ENCODE measurements at regions not wholly inside any gene's neighbourhood (a gene's known extent, or its start where the extent isn't known, plus 50 kb on each side); places are given as distances from the start of the nearest gene placed in this dataset.

GRCh38 chr5:166625210-166625865, 1666.1 kb upstream of the WWC1 start:
- FAIRE-seq: no peak
- H3K9me3 ChIP-seq (replicated peaks; ENCODE audit: control insufficient read depth, insufficient read depth, low read length): no peaks in the 10 kb centered on the region
- no peaks in the 10 kb centered on the region for H3K79me2 ChIP-seq (ENCODE audit: control insufficient read depth, insufficient read depth, low read length)
- H3K27me3 ChIP-seq (replicated peaks in 1 of 2; ENCODE audit: control insufficient read depth in 2 of 2, insufficient read depth in 2 of 2, low read length in 1 of 2): no peaks in the 10 kb centered on the region
- H4K20me1 ChIP-seq (ENCODE audit: control insufficient read depth, insufficient read depth): no peaks in the 10 kb centered on the region
- intact Hi-C loops (cut with micrococcal nuclease; ENCODE audit: unreplicated experiment) (no loop called here), in situ Hi-C loops (cut with MboI) (no loop called here)
- no peak overlapping the region for H2AFZ ChIP-seq (ENCODE audit: control insufficient read depth, low read depth, low read length)
- TF ChIP-seq STAT3 (IDR thresholded peaks at IDR 0.05; ENCODE audit: low read depth, low read length): no peak
- no peak for TF ChIP-seq PAX8 (IDR thresholded peaks at IDR 0.05)
- TF ChIP-seq CHD2 (IDR thresholded peaks at IDR 0.05; ENCODE audit: borderline replicate concordance, low read depth, low read length): no peak
- TF ChIP-seq EZH2 (IDR thresholded peaks at IDR 0.05; ENCODE audit: borderline replicate concordance, control insufficient read depth, low read depth, low read length): no peak
- no peak for TF ChIP-seq POLR2A (IDR thresholded peaks at IDR 0.05; ENCODE audit: low read depth, low read length)
- no peak for TF ChIP-seq SUPT20H (IDR thresholded peaks at IDR 0.05; ENCODE audit: borderline replicate concordance, control insufficient read depth, low read depth, low read length)
- TF ChIP-seq TCF7 (IDR thresholded peaks at IDR 0.05; ENCODE audit: borderline replicate concordance): no peak
- no peak for TF ChIP-seq SPI1 (IDR thresholded peaks at IDR 0.05; ENCODE audit: borderline replicate concordance, insufficient read depth, low read depth, low read length)
- TF ChIP-seq RUNX3 (IDR thresholded peaks at IDR 0.05; ENCODE audit: low read length): no peak
- TF ChIP-seq, protein P1, sequence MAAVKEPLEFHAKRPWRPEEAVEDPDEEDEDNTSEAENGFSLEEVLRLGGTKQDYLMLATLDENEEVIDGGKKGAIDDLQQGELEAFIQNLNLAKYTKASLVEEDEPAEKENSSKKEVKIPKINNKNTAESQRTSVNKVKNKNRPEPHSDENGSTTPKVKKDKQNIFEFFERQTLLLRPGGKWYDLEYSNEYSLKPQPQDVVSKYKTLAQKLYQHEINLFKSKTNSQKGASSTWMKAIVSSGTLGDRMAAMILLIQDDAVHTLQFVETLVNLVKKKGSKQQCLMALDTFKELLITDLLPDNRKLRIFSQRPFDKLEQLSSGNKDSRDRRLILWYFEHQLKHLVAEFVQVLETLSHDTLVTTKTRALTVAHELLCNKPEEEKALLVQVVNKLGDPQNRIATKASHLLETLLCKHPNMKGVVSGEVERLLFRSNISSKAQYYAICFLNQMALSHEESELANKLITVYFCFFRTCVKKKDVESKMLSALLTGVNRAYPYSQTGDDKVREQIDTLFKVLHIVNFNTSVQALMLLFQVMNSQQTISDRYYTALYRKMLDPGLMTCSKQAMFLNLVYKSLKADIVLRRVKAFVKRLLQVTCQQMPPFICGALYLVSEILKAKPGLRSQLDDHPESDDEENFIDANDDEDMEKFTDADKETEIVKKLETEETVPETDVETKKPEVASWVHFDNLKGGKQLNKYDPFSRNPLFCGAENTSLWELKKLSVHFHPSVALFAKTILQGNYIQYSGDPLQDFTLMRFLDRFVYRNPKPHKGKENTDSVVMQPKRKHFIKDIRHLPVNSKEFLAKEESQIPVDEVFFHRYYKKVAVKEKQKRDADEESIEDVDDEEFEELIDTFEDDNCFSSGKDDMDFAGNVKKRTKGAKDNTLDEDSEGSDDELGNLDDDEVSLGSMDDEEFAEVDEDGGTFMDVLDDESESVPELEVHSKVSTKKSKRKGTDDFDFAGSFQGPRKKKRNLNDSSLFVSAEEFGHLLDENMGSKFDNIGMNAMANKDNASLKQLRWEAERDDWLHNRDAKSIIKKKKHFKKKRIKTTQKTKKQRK (IDR thresholded peaks at IDR 0.05; ENCODE audit: low read depth, low read length): no peak
- no peak for TF ChIP-seq NFXL1 (IDR thresholded peaks at IDR 0.05; ENCODE audit: borderline replicate concordance)
- TF ChIP-seq KAT2A (conservative IDR thresholded peaks at IDR 0.05; ENCODE audit: control insufficient read depth, low read depth, low read length): no peak
- TF ChIP-seq KDM1A (IDR thresholded peaks at IDR 0.05; ENCODE audit: borderline replicate concordance): no peak
- no peak for TF ChIP-seq ZNF274 (IDR thresholded peaks at IDR 0.05; ENCODE audit: insufficient read depth, insufficient read length)
- TF ChIP-seq, protein P2, sequence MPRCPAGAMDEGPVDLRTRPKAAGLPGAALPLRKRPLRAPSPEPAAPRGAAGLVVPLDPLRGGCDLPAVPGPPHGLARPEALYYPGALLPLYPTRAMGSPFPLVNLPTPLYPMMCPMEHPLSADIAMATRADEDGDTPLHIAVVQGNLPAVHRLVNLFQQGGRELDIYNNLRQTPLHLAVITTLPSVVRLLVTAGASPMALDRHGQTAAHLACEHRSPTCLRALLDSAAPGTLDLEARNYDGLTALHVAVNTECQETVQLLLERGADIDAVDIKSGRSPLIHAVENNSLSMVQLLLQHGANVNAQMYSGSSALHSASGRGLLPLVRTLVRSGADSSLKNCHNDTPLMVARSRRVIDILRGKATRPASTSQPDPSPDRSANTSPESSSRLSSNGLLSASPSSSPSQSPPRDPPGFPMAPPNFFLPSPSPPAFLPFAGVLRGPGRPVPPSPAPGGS (IDR thresholded peaks at IDR 0.05; ENCODE audit: borderline replicate concordance, insufficient read depth, low read depth, low read length, poor library complexity, severe bottlenecking): no peak
- TF ChIP-seq ZSCAN29 (IDR thresholded peaks at IDR 0.05): no peak
- TF ChIP-seq NRF1 (conservative IDR thresholded peaks at IDR 0.05; ENCODE audit: low read depth, low read length): no peak
- no peak for TF ChIP-seq MXI1 (IDR thresholded peaks at IDR 0.05; ENCODE audit: low read depth, low read length)
- no peak for TF ChIP-seq STAT1 (conservative IDR thresholded peaks at IDR 0.05)
- CTCF ChIA-PET: no interaction called here
- SMC1A ChIA-PET (ENCODE audit: uncharacterized antibody, unreplicated experiment): no interaction called here
- no peak overlapping the region for H3K27ac ChIP-seq (ENCODE audit: control insufficient read depth, insufficient read depth)
- H3K4me3 ChIP-seq: no peak overlapping the region
- no peak for DNase-seq (ENCODE audit: low read depth, low spot score)
- H3K9ac ChIP-seq (ENCODE audit: control insufficient read depth, insufficient read depth, low read length): no peak overlapping the region
- BruUV-seq (replicated peaks): no TSS peak
- WGBS (ENCODE audit: insufficient coverage, insufficient replicate concordance, low lambda C conversion rate, missing lambda C conversion rate): 9% methylated on average over 6 of the region's 6 CpGs
- H3K4me2 ChIP-seq (ENCODE audit: control insufficient read depth, insufficient read depth): no peak overlapping the region
- POLR2A ChIA-PET: no interaction called here
- RAD21 ChIA-PET (ENCODE audit: unreplicated experiment): no interaction called here
- H3K36me3 ChIP-seq (ENCODE audit: control insufficient read depth in 2 of 2, insufficient read depth in 2 of 2, low read length in 1 of 2): no peaks in the 10 kb centered on the region
- no peak for ATAC-seq
- no peaks in the 10 kb centered on the region for H3K4me1 ChIP-seq (ENCODE audit: control insufficient read depth, insufficient read depth, low read length)

Data from GM12878 (cell line).